GM19043 (cell line): ENCODE measurements at regions not wholly inside any gene's neighbourhood (a gene's known extent, or its start where the extent isn't known, plus 50 kb on each side); places are given as distances from the start of the nearest gene placed in this dataset.
A peak's percentile ranks its signal among the peaks of the same experiment; 100 is the strongest.
"Not testable (repeated sequence)": the region's sequence is repeated elsewhere in the genome, so short reads cannot be mapped to it uniquely, and the experiment has no call there.

Experiments used
- ATAC-seq: cut with Tn5 transposase; IDR thresholded peaks from one replicate; pipeline ENCODE4 v1.9.1; 2021; ENCODE audit warnings: low read depth; ENCODE audit not compliant: unreplicated experiment

DNA sequence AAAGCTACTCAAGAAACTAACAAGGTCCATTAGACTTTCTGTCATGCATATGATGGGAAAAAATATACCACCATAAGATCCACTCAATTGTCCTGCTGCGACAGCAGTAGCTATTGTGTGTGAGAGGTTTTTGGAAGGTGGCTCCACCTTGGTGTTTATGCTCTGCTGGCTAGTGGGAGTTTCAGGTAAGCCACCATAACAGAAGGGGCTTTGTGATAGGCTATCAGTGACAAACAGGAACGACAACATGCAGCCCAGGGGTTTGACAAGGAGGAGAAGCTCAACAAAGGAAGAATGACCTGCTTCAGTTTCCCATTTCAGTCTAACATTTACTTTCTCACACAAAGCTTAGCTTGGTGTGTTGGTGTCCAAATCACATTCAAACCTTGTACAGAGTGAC, 182.6 kb downstream of the ATOH1 start:
- ATAC-seq, result no peak

DNA sequence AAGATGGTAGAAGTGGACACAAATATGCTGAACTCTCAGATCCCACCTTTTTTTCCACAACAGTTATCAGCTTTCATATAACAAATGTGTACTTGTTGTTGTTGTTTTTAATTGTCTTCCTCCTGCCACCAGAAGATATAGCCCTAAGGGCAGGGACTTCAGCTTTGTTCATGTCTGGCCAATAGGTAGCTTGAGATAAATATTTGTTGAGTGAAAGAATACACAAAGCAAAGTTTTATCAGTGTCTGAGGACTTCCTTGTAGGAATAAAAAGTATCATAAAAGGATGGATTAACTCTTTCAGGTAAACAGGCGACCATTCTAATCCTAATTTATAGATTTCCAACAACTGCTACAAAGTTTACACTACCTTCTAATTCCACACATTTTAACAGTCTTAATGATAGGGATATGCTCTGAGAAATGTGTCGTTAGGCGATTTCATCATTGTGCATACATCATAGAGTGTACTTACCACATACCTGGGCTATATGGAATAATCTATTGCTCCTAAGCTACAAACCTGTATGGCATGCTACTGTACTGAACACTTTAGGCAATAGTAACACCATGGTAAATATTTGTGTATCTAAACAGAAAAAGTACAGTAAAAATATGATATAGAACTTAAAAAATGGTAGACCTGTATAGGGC, 186.1 kb downstream of the ATOH1 start:
- ATAC-seq, result no peak

DNA sequence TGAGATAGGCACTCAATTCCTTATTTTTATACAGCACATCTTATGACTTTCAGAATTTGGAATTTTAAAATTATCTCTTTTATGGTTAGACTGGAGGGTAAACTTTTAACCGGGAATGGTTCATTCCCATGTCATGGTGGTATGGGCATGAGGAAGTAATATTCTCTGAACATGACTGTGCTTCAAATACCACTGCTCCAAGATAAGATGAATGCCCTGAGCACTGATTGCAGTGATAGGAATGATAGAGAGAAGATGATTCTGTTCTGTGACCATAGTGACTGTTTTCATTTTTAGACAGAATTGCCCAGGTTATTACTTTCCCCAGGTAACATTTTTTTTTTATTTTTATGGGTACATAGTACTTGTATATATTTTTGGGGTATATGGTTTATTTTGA, 187.4 kb downstream of the ATOH1 start:
- no peak for ATAC-seq

DNA sequence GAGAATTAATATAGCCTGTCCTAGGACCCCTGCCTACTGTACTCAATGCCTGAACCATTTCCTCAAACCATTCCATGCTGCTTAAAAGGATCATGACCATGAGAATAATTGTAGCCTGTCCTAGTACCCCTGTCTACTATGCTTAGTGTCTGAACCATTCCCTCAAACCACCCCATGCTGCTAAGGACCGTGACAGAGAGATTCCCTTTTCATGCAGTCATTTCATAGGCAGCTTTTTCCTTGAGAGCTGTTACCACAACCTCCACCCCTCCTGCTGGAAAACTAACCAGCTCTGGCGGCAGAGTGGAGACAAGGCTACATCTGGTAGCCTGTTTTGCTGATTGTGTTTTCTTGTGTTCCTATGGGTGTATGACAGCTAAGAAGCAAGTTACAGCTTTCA, 174.9 kb upstream of the SMARCAD1 start:
- ATAC-seq, result no peak

DNA sequence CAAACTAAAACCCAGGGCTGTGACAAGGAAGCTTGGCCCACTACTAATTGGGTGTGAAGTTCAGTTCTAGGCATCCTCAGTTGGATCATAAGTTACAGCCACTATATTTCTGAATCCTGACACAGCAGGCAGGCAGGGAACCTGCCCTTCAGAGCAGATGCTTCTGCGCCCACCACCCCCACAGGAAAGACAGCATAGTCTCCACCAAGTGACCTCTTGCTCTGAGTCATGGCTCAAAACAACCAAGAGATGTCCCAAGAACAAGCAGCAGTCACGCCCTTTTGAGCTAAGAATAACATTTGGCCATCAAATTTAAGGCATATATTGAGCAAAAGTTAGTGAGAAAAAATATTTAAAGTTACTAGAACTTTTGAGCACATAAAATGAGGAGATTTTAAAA, 170.7 kb upstream of the SMARCAD1 start:
- no peak for ATAC-seq

DNA sequence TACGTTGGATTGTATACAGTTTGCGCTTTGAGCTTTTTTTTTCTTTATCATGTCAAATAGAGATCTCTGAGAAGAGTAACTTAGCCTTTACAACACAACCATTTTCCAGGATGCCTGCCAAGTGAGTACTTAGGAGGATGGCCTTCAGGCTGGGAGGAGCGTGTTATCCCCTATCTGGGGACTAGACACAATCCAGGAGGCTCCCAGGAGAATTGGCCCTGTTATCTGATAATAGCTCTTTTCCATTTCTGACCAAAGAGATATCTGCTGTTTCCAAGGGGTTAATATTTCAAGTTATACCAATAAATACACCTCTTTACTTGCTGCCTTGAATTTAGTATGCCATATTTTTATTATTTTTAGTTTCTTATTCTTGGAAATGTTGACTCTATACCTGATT, 169.5 kb upstream of the SMARCAD1 start:
- no peak for ATAC-seq

DNA sequence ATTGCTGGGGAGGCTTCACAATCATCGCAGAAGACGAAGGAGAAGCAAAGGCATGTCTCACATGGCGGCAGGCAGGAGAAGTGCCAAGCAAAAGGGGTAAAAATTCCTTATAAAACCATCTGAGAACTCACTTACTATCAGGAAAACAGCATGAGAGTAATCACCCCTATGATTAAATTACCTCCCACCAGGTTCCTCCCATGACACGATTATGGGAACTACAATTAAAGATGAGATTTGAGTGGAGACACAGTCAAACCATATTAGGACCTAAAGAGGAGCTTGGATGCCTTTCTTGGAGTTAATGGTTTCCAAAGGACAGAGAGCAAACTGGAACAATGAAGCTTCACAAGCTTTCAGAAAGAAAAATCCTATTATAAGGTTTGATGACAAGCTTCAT, 168.4 kb upstream of the SMARCAD1 start:
- no peak for ATAC-seq

DNA sequence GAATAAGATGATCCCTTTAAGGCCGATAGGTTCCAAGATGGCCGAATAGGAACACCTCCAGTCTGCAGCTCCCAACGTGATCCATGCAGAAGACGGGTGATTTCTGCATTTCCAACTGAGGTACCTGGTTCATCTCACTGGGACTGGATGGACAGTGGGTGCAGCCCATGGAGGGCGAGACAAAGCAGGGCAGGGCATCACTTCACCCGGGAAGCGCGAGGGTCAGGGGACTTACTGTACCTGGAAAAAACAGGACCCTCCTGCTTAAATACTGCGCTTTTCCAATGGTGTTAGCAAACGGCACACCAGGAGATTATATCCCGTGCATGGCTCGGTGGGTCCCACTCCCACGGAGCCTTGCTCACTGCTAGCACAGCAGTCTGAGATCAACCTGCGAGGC, 163.2 kb upstream of the SMARCAD1 start:
- not testable (repeated sequence) for ATAC-seq

DNA sequence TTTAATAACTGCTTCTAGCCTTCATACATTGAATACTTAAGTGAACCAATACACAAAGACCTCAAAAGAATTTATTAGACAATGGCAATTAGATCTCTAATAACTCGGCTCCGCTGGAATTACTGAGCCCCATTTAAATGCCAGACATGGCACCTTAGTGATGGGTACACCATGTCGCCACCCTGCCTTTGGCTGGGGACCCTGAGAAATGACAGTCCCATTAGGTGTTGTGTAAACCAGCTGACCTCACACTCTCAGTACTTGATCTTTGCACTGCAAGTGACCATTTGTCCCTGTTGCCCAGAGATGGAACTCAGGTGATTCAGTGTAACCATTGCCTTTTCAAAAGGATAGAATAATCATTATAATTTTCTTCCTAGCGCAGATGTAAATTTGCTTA, 144.6 kb upstream of the SMARCAD1 start:
- no peak for ATAC-seq

DNA sequence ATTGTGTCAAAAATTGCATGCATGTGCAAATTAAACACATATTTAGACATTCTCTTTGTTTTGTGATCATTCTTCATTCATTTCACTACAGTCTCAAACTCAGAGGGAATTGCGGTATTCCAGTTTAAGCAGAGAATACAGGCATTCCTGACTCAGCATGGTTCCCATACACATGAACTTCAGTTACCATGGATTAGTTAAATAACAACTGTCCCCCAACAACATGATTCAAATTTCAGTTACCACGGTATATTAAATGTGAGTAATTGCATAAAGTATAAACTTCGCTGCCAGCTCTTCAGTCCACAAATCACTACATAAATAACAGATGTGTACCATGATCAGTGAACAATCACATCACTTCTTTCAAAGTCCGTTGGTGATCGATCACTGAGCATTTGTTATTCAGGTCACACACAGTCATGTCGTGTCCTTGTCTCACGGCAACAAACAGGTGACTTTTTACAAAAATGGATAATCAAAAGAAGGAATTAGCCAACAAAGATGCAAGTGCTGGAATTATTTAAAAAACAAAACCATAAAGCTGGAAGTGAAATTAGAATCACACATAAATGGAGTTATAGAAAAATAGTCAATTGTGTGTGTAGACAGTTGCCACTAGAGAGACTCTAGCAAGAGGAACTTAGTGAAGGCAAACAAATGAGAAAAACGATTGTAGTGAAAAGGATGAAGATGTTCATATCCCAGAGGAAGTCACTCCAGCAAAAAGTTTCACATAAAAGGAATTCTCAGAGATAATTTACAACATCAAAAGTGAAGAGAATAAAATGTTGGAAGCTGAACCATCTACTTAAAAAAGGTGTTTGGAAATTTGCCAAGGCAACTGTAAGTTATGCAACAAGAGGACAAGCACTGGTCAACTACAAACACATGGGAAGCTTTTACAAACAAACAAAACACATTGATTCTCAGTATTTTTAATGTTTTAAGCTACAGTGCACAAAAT, 138.6 kb upstream of the SMARCAD1 start:
- no peak for ATAC-seq

DNA sequence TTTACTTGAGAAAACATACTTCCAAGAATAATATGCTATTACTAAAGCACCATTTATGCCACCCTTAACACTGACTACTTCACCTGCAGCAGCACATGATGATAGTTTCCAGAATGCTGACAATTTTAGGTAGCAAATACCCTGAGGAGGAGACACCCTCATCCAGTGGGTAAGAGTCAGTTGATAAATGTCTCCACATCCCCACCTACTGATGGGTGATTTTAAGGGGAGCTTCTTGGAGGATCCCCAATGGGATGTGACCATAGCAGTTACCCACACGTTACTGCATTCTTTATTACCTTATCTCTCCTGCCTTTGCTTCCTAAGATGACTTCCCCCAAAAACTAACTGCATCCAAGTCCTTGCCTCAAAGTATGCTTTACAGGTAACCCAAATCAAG, 131.2 kb upstream of the SMARCAD1 start:
- no peak for ATAC-seq

DNA sequence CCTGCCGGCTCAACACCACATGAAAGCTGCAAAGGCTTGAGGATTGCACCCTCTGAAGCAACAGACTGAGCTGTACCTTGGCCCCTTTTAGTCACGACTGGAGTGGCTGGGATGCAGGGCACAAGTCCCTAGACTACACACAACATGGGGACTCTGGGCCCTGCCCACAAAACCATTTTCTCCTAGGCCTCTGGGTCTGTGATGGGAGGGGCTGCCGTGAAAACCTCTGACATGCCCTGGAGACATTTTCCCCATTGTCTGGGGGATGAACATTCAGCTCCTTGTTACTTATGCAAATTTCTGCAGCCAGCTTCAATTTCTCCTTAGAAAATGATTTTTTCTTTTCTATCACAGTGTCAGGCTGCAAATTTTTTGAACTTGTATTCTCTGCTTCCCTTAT, 123.5 kb upstream of the SMARCAD1 start:
- no peak for ATAC-seq

DNA sequence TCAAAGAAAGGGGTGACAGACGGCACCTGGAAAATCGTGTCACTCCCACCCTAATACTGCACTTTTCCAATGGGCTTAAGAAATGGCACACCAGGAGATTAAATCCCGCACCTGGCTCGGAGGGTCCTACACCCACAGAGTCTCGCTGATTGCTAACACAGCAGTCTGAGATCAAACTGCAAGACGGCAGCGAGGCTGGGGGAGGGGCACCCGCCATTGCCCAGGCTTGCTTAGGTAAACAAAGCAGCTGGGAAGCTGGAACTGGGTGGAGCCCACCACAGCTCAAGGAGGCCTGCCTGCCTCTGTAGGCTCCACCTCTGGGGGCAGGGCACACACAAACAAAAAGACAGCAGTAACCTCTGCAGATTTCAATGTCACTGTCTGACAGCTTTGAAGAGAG, 108.5 kb upstream of the SMARCAD1 start:
- not testable (repeated sequence) for ATAC-seq

DNA sequence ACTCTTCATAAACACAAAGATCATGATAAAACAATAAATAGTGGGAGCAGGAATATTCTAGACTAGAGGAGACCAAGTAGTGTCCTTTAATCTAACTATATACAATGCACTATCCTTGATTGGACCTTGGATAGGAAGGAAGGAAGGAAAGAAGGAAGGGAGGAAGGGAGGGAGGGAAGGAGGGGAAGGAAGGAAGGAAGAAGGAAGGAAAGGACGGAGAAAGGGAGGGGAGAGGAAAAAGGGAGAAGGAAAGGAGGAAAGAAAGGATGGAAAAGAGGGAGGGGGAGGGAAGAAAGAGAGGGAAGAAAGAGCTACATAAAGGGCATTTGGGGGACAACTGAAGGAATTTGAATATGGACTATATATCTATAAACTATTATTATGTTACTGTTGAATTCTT, 95.0 kb upstream of the SMARCAD1 start:
- no peak for ATAC-seq

DNA sequence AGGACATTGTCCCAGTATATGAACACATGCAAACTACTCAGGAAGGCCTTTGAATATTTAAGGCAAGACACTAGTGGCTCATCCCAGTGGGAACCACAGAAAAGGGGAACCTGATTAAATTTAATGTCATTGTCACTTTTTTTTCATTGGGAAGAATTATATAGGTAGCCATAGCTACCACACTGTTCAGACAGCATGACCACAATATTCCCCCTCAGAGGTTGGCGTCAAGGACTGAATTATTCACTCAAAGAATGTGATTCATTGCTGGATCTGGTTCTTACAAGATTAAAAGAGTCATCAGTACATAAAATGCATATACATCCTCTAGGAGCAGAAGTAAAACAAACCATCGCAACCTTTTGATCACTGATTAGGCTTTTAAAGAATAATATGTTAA, 92.0 kb upstream of the SMARCAD1 start:
- ATAC-seq, result no peak

DNA sequence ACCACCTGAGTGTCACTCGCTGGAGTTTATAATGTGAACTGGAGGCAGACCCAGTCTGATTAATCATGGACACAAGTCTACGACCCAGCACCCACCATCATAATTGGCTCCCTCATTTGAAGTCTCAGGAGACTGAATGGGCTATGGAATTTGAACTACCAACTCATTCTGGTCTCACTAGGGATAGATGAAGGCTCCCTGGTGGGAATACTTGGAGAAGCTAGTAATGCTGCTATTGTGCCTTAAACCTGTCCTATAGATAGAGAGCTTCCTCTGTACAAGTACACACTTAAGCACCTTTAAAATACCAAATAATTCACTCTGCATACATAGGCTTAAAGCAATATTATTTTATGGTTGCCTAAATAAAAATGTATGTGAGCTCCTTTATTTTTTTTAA, 90.8 kb upstream of the SMARCAD1 start:
- ATAC-seq, result no peak

DNA sequence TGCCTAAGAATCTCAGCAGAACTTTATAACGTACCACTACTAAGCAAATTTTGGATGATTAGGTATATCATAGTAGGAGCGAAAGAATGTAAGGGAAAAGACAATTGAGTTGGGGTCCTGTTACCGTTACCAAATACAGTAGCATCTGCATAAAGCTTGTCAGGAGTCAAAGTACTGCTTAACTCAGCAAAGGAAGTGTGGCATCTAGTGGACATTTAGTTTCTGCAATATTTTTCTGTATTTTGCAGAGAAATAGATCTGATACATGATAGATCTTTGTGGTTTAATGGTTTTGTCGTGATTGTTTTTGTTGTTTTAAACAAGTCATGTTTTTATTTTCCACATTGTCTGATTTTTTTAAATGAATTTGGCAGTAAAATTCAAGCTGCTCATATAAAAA, 81.0 kb upstream of the SMARCAD1 start:
- no peak for ATAC-seq

DNA sequence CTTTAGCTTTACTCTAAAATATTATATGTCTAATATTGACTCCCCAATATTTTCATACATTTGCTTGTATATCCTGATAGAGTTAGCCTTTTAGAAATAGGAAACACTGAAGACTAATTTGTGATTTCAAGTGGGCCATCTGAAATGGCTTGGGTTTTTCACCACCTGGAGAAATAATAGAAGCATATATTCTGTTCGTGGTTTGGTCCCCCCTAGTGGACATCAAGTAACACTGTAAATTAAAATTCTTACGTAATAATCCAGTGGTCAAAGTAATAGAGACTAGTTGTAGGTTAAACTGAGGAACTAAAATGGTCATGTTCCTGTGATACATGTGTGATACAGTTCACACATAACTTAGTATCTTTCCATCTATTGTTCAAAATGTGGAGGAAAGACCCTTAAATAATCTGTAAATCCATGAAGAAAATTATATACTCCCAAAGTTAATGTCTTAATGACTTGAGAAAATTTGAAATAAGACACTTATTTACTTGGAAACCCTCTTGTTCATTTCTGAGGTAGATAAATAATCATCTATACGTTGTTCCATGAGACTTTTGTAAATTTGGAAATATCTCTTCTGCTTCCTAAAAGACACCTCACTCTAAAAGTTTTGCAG, 79.8 kb upstream of the SMARCAD1 start:
- ATAC-seq, result peak; percentile 70

DNA sequence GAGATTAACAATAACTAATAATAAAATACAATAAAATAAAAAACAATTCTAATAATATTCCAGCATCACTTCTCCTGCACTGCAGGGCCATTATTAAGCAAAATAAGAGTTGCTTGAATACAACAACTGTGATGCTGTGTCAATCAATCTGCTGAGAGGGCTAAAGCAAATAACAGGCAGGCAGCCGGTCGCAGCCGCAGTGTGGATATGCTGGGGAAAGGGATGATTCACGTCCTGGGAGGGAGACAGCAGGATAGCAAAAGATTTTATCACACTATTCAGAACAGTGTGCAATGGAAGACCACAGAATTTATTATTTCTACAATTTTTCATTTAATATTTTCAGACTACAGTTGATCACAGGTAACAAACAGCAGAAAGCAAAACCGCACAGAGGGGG, 76.5 kb upstream of the SMARCAD1 start:
- no peak for ATAC-seq

DNA sequence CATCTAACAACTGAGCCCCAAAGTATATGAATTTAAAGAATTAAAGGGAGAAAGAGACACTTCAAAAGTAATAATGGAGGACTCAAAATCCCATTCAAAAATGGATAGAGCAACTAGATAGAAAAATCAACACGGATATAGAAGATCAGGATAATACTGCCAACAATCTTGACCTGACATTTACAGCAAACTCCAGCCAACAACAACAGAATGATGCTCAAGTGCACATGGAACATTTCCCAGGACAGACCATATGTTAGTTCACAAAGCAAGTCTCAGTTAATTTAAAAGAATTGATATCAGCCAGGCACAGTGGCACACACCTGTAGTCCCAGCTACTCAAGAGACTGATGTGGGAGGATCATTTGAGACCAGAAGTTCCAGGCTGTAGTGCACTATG, 72.0 kb upstream of the SMARCAD1 start:
- no peak for ATAC-seq

DNA sequence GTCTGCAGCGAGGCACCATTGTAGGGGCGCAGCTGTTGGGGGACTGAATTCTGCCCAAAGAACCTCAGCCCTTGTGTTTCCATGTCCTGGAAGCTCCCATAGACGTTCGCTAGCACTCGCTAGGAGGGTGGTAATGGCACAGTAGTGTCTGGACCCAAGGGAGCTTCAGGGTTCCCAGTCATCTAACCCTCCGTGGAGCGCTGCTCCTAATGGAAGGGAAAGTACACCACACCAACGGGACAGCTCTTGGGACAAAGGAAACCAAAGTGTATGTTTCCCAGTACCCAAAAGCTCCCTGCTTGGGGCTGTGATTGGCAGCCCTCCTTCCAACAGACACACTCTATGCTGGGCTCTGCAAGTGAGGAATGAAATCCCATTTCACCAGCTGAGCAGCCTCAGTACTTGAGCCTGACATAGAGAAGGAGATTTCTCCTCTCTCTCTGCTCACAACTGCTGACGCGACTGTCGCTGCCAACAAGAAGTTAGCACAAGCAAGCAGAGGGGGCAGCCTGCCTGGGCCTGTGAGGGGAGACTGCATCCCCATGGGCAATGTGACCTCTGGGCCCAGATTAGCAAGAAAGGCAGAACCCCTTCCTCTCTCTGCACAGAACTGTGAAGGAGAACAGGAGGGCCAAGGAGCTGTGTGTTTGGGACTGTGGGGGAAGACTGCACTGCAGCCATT, 67.6 kb upstream of the SMARCAD1 start:
- no peak for ATAC-seq
